Endothelial cell of umbilical vein (primary cell): ENCODE measurements at regions not wholly inside any gene's neighbourhood (a gene's known extent, or its start where the extent isn't known, plus 50 kb on each side); places are given as distances from the start of the nearest gene placed in this dataset.

Experiments used
- BruUV-seq: library from RNA; stranded (reverse); fragments of 400-500 nt; replicated peaks from 2 replicates; lab custom pipeline; 2021; lab: Mats Ljungman, UMichigan
- CTCF ChIA-PET: fragments of 300-600, 350-600 bp; sonication (Branson Sonifier 250); formaldehyde crosslinking; loops from one replicate; lab custom pipeline; 2021; ENCODE audit warnings: antibody characterized with exemption, inconsistent platforms; lab: Charles Lee
- POLR2A ChIA-PET: fragments of 300-600, 350-600 bp; sonication (Branson Sonifier 250); formaldehyde crosslinking; loops from one replicate; lab custom pipeline; 2021; ENCODE audit warnings: antibody characterized with exemption, inconsistent platforms; lab: Charles Lee
- DNase-seq: peaks from one replicate; pipeline ENCODE4 v3.0.0-alpha.2; 2011; ENCODE audit warnings: low read depth, low spot score
- FAIRE-seq: peaks from 2 replicates; lab custom pipeline; 2011; peaks lifted over from hg19 to GRCh38; lab: Jason Lieb, UNC
- H2AFZ ChIP-seq: 2 replicates; pipeline ENCODE4 v1.6.0; 2012; ENCODE audit warnings: low read depth, low read length, control low read depth, inconsistent platforms
- H3K27ac ChIP-seq: 2 replicates; pipeline ENCODE4 v1.5.1; 2011; ENCODE audit warnings: low read depth, mild to moderate bottlenecking, control low read depth, low read length, moderate library complexity; ENCODE audit not compliant: insufficient read depth
- H3K27me3 ChIP-seq, 2 experiments: 2 replicates each; pipeline versions ENCODE4 v1.6.0 to v1.6.1; 2011; ENCODE audit warnings: low read length in 2 of 2, mixed read lengths in 1 of 2; ENCODE audit not compliant: control insufficient read depth in 2 of 2, insufficient read depth in 2 of 2
- H3K36me3 ChIP-seq, 2 experiments: 2 replicates in 1 of 2; 3 replicates in 1 of 2; pipeline ENCODE4 v1.5.1; 2011; ENCODE audit warnings: low read length in 2 of 2, mild to moderate bottlenecking in 1 of 2, moderate library complexity in 1 of 2; ENCODE audit not compliant: control insufficient read depth in 2 of 2, insufficient read depth in 2 of 2; ENCODE audit errors: extremely low read depth in 1 of 2
- H3K4me1 ChIP-seq: 3 replicates; pipeline ENCODE4 v1.5.1; 2011; ENCODE audit warnings: mild to moderate bottlenecking, low read length; ENCODE audit not compliant: control insufficient read depth, insufficient read depth; ENCODE audit errors: extremely low read depth
- H3K4me2 ChIP-seq: 2 replicates; pipeline ENCODE4 v1.6.1; 2011; ENCODE audit warnings: low read length, control low read depth, mixed read lengths; ENCODE audit not compliant: insufficient read depth
- H3K4me3 ChIP-seq, 3 experiments: fragments of 200-600 bp in 1 of 3; sonication (generic), shearing (Covaris generic) in 1 of 3; replicated peaks in 1 of 3; 2 replicates each; pipeline ENCODE4 v1.5.1; 2011 to 2016; ENCODE audit warnings: control low read depth in 3 of 3, low read length in 3 of 3, mild to moderate bottlenecking in 2 of 3, inconsistent platforms in 1 of 3, low read depth in 1 of 3, moderate library complexity in 1 of 3; ENCODE audit not compliant: insufficient read depth in 1 of 3
- H3K79me2 ChIP-seq: 2 replicates; pipeline ENCODE4 v1.6.0; 2012; ENCODE audit warnings: low read length, inconsistent platforms; ENCODE audit not compliant: control insufficient read depth, insufficient read depth
- H3K9ac ChIP-seq: replicated peaks from 2 replicates; pipeline ENCODE3; 2011; ENCODE audit warnings: low read length, control low read depth; ENCODE audit not compliant: insufficient read depth; ENCODE audit errors: extremely low read depth
- H3K9me1 ChIP-seq: replicated peaks from 3 replicates; pipeline ENCODE4 v1.6.0; 2011; ENCODE audit warnings: mild to moderate bottlenecking, low read length; ENCODE audit not compliant: control insufficient read depth, insufficient read depth; ENCODE audit errors: extremely low read depth
- H3K9me3 ChIP-seq: replicated peaks from 2 replicates; pipeline ENCODE4 v1.5.1; 2012; ENCODE audit warnings: low read length, inconsistent platforms; ENCODE audit not compliant: control insufficient read depth, insufficient read depth
- H4K20me1 ChIP-seq: replicated peaks from 2 replicates; pipeline ENCODE3; 2011; ENCODE audit warnings: mild to moderate bottlenecking, low read length; ENCODE audit not compliant: control insufficient read depth, insufficient read depth; ENCODE audit errors: extremely low read depth
- EZH2 ChIP-seq: IDR thresholded peaks from 2 replicates; pipeline ENCODE4 v1.6.1; 2012; ENCODE audit warnings: borderline replicate concordance, low read depth, mild to moderate bottlenecking, moderate library complexity, low read length, inconsistent platforms; ENCODE audit not compliant: severe bottlenecking
- FOS ChIP-seq: IDR thresholded peaks from 2 replicates; pipeline ENCODE4 v1.6.1; 2011; ENCODE audit warnings: mild to moderate bottlenecking, low read length, moderate library complexity, borderline replicate concordance; ENCODE audit not compliant: insufficient read depth
- GATA2 ChIP-seq: IDR thresholded peaks from 2 replicates; pipeline ENCODE4 v1.7.0; 2011; ENCODE audit warnings: low read depth, mild to moderate bottlenecking, moderate library complexity, mixed read lengths, low read length; ENCODE audit not compliant: insufficient read length, insufficient read depth
- JUN ChIP-seq: IDR thresholded peaks from 2 replicates; pipeline ENCODE4 v1.6.1; 2011; ENCODE audit warnings: borderline replicate concordance, low read depth; ENCODE audit not compliant: insufficient read length, insufficient read depth
- MYC ChIP-seq: IDR thresholded peaks from one replicate; pipeline ENCODE4 v1.6.1; 2011; ENCODE audit warnings: mild to moderate bottlenecking, low read depth, low read length
- POLR2A ChIP-seq: IDR thresholded peaks from 2 replicates; pipeline ENCODE4 v1.6.1; 2012; ENCODE audit warnings: low read depth, mild to moderate bottlenecking, control low read depth, low read length
- POLR2AphosphoS5 ChIP-seq: IDR thresholded peaks from 2 replicates; pipeline ENCODE4 v1.6.1; 2012; ENCODE audit warnings: low read depth, mild to moderate bottlenecking, control low read depth, low read length, moderate library complexity; ENCODE audit not compliant: insufficient read depth
- dilution Hi-C: fragments of 300-500 bp; cut with MboI; formaldehyde crosslinking; loops from one replicate; pipeline ENCODE4 v1.15.0; 2019; ENCODE audit warnings: low sequenced_read_pairs; ENCODE audit not compliant: extremely low pct_ligation_motif_present
- intact Hi-C: fragments of 100-400 bp; cut with micrococcal nuclease; formaldehyde crosslinking; loops from one replicate; pipeline ENCODE4 v1.10.0; 2022
- TF ChIP-seq, protein P1 (sequence below): IDR thresholded peaks from 2 replicates; pipeline ENCODE4 v1.6.1; 2011; ENCODE audit not compliant: insufficient read depth, insufficient read length
- TF ChIP-seq, protein P2 (sequence below), 2 donors: IDR thresholded peaks; 1 replicate in 1 of 2; 2 replicates in 1 of 2; pipeline ENCODE4 v1.5.1; 2011; ENCODE audit warnings: low read length in 2 of 2, mild to moderate bottlenecking in 2 of 2, moderate library complexity in 2 of 2, control low read depth in 1 of 2, inconsistent platforms in 1 of 2, low read depth in 1 of 2; ENCODE audit not compliant: insufficient read depth in 1 of 2; ENCODE audit errors: extremely low read depth in 1 of 2

DNA sequence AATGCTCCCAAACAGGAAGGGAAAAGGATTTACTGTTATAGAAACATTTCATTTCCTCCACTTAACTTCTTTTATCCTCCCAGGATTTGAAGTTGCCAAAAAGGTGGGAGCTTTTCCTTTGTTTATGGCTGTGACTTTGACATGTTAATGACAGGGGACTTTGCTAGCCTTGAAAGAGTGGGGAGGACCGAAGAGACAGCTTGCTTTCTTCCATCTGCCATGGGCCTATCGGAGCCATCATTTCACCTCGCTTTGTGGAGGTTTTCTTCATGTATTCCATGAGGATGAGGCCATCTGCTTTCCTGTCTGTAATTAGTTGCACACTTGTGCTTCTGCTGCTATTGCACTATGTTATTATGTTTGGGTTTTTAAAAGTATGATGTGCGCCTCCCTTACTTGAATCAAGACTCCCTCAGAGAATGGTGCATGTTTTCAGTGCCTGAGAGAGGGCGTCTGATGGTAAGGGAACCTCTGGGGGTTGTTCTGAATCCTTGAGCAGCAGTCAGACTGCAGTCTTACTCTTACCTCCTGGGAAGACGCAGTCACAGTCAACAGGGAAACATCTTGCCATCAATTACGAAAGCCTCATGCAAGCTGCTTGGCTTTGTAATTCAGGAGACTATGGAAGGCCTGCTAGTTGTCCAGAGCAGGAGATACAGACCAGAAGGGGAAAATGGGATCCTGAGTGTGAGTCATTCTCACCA is 173.3 kb upstream of the MGAT5 start:
- CTCF ChIA-PET: no interaction called here
- dilution Hi-C loops: no loop called here
- intact Hi-C loops: no loop called here

More for the DNA sequence above, 173.3 kb upstream of the MGAT5 start:
- TF ChIP-seq FOS (no peak), POLR2A (no peak), GATA2 (no peak), POLR2AphosphoS5 (no peak), EZH2 (no peak), JUN (no peak), MYC (no peak)
- TF ChIP-seq, protein P1, sequence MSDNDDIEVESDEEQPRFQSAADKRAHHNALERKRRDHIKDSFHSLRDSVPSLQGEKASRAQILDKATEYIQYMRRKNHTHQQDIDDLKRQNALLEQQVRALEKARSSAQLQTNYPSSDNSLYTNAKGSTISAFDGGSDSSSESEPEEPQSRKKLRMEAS: no peak
- TF ChIP-seq, protein P2, sequence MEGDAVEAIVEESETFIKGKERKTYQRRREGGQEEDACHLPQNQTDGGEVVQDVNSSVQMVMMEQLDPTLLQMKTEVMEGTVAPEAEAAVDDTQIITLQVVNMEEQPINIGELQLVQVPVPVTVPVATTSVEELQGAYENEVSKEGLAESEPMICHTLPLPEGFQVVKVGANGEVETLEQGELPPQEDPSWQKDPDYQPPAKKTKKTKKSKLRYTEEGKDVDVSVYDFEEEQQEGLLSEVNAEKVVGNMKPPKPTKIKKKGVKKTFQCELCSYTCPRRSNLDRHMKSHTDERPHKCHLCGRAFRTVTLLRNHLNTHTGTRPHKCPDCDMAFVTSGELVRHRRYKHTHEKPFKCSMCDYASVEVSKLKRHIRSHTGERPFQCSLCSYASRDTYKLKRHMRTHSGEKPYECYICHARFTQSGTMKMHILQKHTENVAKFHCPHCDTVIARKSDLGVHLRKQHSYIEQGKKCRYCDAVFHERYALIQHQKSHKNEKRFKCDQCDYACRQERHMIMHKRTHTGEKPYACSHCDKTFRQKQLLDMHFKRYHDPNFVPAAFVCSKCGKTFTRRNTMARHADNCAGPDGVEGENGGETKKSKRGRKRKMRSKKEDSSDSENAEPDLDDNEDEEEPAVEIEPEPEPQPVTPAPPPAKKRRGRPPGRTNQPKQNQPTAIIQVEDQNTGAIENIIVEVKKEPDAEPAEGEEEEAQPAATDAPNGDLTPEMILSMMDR (IDR thresholded peaks at IDR 0.05; ENCODE audit: extremely low read depth in 1 of 2, insufficient read depth in 1 of 2, low read depth in 1 of 2, low read length in 2 of 2): no peak
- Histone ChIP-seq H3K27ac (no peak overlapping the region), H3K27me3 (peaks cover 0 to 4% of the 10 kb centered on the region in 2 experiments), H3K4me1 (no peaks in the 10 kb centered on the region), H3K4me3 (no peak overlapping the region), H3K4me2 (no peak overlapping the region), H3K9me3 (no peaks in the 10 kb centered on the region), H3K9ac (no peak overlapping the region), H3K79me2 (no peaks in the 10 kb centered on the region), H2AFZ (no peak overlapping the region), H3K36me3 (no peaks in the 10 kb centered on the region), H3K9me1 (no peaks in the 10 kb centered on the region), H4K20me1 (no peaks in the 10 kb centered on the region)
- FAIRE-seq (no peak), DNase-seq (no peak)
- BruUV-seq: no TSS peak
- POLR2A ChIA-PET: no interaction called here
